Heart right ventricle (tissue), 16 donors: ENCODE measurements at regions not wholly inside any gene's neighbourhood (a gene's known extent, or its start where the extent isn't known, plus 50 kb on each side); places are given as distances from the start of the nearest gene placed in this dataset.

Source experiments
- ATAC-seq, 8 donors: fragments of 200-7000 bp; cut with Tn5 transposase; one replicate each; pipeline ENCODE4 v1.9.1; 2020; ENCODE audit warnings: mild to moderate bottlenecking in 8 of 8, moderate library complexity in 8 of 8, moderate number of reproducible peaks in 1 of 8
- DNase-seq, 2 donors: peaks; one replicate each; pipeline ENCODE4 v3.0.0-alpha.2; 2020
- H3K27ac ChIP-seq, 10 donors: fragments of 200-600 bp; sonication (generic) in 2 of 10; one replicate each; pipeline versions ENCODE4 v1.5.0 to v1.8.0; 2020 to 2022; ENCODE audit warnings: mild to moderate bottlenecking in 3 of 10
- H3K27me3 ChIP-seq, 7 donors: fragments of 200-600 bp; one replicate each; pipeline ENCODE4 v1.8.0; 2021 to 2022; ENCODE audit warnings: mild to moderate bottlenecking in 2 of 7
- H3K36me3 ChIP-seq, 9 donors: fragments of 200-600 bp; sonication (generic) in 1 of 9; one replicate each; pipeline versions ENCODE4 v1.5.0 to v1.8.0; 2020 to 2022; ENCODE audit warnings: mild to moderate bottlenecking in 2 of 9
- H3K4me1 ChIP-seq, 9 donors: fragments of 200-600 bp; sonication (generic) in 1 of 9; one replicate each; pipeline versions ENCODE4 v1.5.0 to v1.8.0; 2020 to 2022; ENCODE audit warnings: mild to moderate bottlenecking in 4 of 9
- H3K4me3 ChIP-seq, 10 donors: fragments of 200-600 bp; sonication (generic) in 2 of 10; one replicate each; pipeline versions ENCODE4 v1.5.0 to v1.8.0; 2020 to 2022; ENCODE audit warnings: mild to moderate bottlenecking in 7 of 10, moderate library complexity in 2 of 10
- H3K9me3 ChIP-seq, 11 donors: fragments of 200-600 bp in 10 of 11; sonication (generic) in 2 of 11; one replicate each; pipeline versions ENCODE4 v1.5.0 to v1.8.0; 2013 to 2022; ENCODE audit warnings: mild to moderate bottlenecking in 2 of 11, control low read depth in 1 of 11, moderate library complexity in 1 of 11
- WGBS, 2 donors: extraction: QIAGEN DNeasy Blood & Tissue Kit; methylation state at CpG; one replicate each; pipeline ENCODE4 v1.1.7; 2013; ENCODE audit warnings: inconsistent platforms in 1 of 2; 5-methylcytosine and 5-hydroxymethylcytosine counted together
- intact Hi-C, 10 donors: fragments of 100-400 bp; cut with DNase I; formaldehyde crosslinking; loops; one replicate each; pipeline versions ENCODE4 v1.11.1 to v1.14.2; 2022
- TF ChIP-seq, protein P1 (sequence below), 9 donors: fragments of 200-600 bp; sonication (generic) in 2 of 9; IDR thresholded peaks; one replicate each; pipeline versions ENCODE4 v1.5.0 to v1.8.0; 2021 to 2022; ENCODE audit warnings: antibody characterized with exemption in 9 of 9, mild to moderate bottlenecking in 5 of 9, moderate library complexity in 1 of 9
- donor health status: Arrhythmogenic right ventricular cardiomyopathy.
- donor health status: ischemic (EF 13 %, LVEDD 7.1; RV severe dilation, severe dysfunction).
- donor health status: healthy with polysubstance abuse.
- donor health status: DM: no; HTN: yes; CAD: no.
- donor health status: DM: no; HTN: no; CAD: no.
- donor health status: ischemic (EF 25% LVEDD 6.9; RV normal size, moderate dysfunction).
- donor health status: ischemic (EF 25% LVEDD 5.7; RV mildly dilated, moderate dysfunction).
- donor health status: healthy.
- donor health status: DM: yes; HTN: yes; CAD: no.
- donor health status: Ischemic cardiomyopathy.
- donor health status: ischemic (EF 35%, LVEDD 5.7; RV mildly dilated, moderate dysfunction).
- donor health status: nonischemic (EF 11% LVEDD 7.7; RV severe dilation, severe dysfunction).
- donor health status: DM: yes; HTN: yes; CAD: no.
- donor health status: PGD.
- donor health status: ischemic (EF 29% LVEDD 5.4; RV normal size, mild dysfunction).
- donor health status: nonischemic (EF 23%, LVEDD 6.1; RV moderate dilation, normal function).

DNA sequence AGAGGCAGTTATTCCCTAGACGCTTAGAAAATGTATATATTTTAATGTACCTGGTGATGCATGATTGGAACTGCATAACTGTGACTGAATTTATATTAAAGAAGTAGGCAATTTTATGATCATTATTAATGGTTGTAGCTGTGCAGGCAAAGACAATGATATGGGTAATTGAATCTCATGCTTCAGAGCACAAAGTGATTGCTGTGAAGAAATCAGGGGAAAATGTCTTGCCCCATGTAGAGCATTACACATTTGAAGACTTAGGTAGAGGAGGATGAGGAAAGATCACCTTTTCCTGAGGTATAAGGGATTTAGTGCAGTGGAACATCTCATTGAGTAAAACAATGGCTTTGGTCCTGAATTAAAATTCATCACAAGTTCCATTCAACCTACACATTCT, 246.8 kb upstream of the DCC start:
- H3K27ac ChIP-seq: no peak overlapping the region
- DNase-seq (no peak), ATAC-seq (no peak)
- H3K27me3 ChIP-seq: no peaks in the 10 kb centered on the region
- 87 to 90% methylated on average over 1 of the region's 1 CpG for WGBS, 2 donors
- no peaks in the 10 kb centered on the region for H3K4me1 ChIP-seq
- intact Hi-C loops: no loop called here
- TF ChIP-seq, protein P1, sequence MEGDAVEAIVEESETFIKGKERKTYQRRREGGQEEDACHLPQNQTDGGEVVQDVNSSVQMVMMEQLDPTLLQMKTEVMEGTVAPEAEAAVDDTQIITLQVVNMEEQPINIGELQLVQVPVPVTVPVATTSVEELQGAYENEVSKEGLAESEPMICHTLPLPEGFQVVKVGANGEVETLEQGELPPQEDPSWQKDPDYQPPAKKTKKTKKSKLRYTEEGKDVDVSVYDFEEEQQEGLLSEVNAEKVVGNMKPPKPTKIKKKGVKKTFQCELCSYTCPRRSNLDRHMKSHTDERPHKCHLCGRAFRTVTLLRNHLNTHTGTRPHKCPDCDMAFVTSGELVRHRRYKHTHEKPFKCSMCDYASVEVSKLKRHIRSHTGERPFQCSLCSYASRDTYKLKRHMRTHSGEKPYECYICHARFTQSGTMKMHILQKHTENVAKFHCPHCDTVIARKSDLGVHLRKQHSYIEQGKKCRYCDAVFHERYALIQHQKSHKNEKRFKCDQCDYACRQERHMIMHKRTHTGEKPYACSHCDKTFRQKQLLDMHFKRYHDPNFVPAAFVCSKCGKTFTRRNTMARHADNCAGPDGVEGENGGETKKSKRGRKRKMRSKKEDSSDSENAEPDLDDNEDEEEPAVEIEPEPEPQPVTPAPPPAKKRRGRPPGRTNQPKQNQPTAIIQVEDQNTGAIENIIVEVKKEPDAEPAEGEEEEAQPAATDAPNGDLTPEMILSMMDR (IDR thresholded peaks at IDR 0.05): no peak
- peaks cover 0 to 5% (median 0%) of the 10 kb centered on the region in 11 donors for H3K9me3 ChIP-seq
- H3K36me3 ChIP-seq: no peaks in the 10 kb centered on the region
- H3K4me3 ChIP-seq: no peak overlapping the region

- intact Hi-C loops: no loop called here
- no peaks in the 10 kb centered on the region for H3K27me3 ChIP-seq
These were observed 221.3 kb upstream of the DCC start for GRCh38 chr18:52118684-52119083.

GRCh38 chr18:52130624-52131301, 209.2 kb upstream of the DCC start:
- no peak for ATAC-seq
- WGBS, 2 donors: 65 to 71% methylated on average over 4 of the region's 4 CpGs

More at GRCh38 chr18:52118684-52119083, 221.3 kb upstream of the DCC start:
- peaks cover 0 to 7% (median 0%) of the 10 kb centered on the region in 11 donors for H3K9me3 ChIP-seq
- TF ChIP-seq, protein P1 (IDR thresholded peaks at IDR 0.05): no peak
- DNase-seq (no peak), ATAC-seq (no peak)
- H3K4me3 ChIP-seq: no peak overlapping the region
- no peaks in the 10 kb centered on the region for H3K4me1 ChIP-seq
- no peaks in the 10 kb centered on the region for H3K36me3 ChIP-seq
- no peak overlapping the region for H3K27ac ChIP-seq

DNA sequence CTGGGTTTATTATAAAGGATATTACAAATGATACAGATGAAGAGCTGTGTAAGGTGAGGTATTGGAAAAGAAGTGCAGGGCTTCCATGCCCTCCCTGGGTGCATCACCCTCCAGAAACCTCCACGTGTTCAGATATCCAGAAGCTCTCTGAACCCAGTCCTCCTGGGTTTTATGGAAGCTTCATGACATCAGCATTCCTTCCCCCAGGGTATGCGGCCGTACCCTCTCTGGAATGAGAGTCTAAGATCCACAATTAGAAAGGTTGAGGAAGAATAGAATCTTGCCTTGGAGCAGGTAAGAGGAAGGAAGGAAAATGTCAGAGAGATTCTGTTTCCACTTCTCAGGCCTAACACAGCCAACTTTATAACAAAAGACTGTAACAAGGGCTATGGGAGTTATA, 208.2 kb upstream of the DCC start:
- H3K27me3 ChIP-seq: no peaks in the 10 kb centered on the region
- no peak for DNase-seq
- TF ChIP-seq, protein P1 (IDR thresholded peaks at IDR 0.05): no peak
- H3K4me3 ChIP-seq: no peak overlapping the region
- intact Hi-C loops: no loop called here
- peaks cover 0 to 28% (median 0%) of the 10 kb centered on the region in 11 donors for H3K9me3 ChIP-seq
- H3K27ac ChIP-seq: no peak overlapping the region
- WGBS, 2 donors: 69 to 70% methylated on average over 3 of the region's 3 CpGs
- H3K36me3 ChIP-seq: no peaks in the 10 kb centered on the region
- no peak for ATAC-seq
- no peaks in the 10 kb centered on the region for H3K4me1 ChIP-seq

More at GRCh38 chr18:52130624-52131301, 209.2 kb upstream of the DCC start:
- H3K4me3 ChIP-seq: no peak overlapping the region
- DNase-seq: no peak
- no peaks in the 10 kb centered on the region for H3K36me3 ChIP-seq
- no peak overlapping the region for H3K27ac ChIP-seq
- no peaks in the 10 kb centered on the region for H3K27me3 ChIP-seq
- intact Hi-C loops: no loop called here
- peaks cover 0 to 18% (median 0%) of the 10 kb centered on the region in 11 donors for H3K9me3 ChIP-seq
- TF ChIP-seq, protein P1 (IDR thresholded peaks at IDR 0.05): no peak
- no peaks in the 10 kb centered on the region for H3K4me1 ChIP-seq
